Right cardiac atrium (tissue), 5 donors: ENCODE measurements at regions not wholly inside any gene's neighbourhood (a gene's known extent, or its start where the extent isn't known, plus 50 kb on each side); places are given as distances from the start of the nearest gene placed in this dataset.
"Not testable (repeated sequence)": the region's sequence is repeated elsewhere in the genome, so short reads cannot be mapped to it uniquely, and the experiment has no call there.

Experiments used
- ATAC-seq, 2 donors: fragments of 200-7000 bp; cut with Tn5 transposase; one replicate each; pipeline versions ENCODE4 v1.8.0 to v1.9.1; 2020; ENCODE audit warnings: moderate library complexity in 2 of 2, mild to moderate bottlenecking in 1 of 2
- DNase-seq, 3 donors: peaks; one replicate each; pipeline ENCODE4 v3.0.0-alpha.2; 2020
- H3K27ac ChIP-seq: one replicate; pipeline ENCODE4 v1.5.1; 2013; ENCODE audit warnings: mild to moderate bottlenecking, low read length, control low read depth, moderate library complexity
- H3K27me3 ChIP-seq: one replicate; pipeline ENCODE4 v1.6.1; 2013; ENCODE audit not compliant: control insufficient read depth, insufficient read depth
- H3K4me1 ChIP-seq: one replicate; pipeline ENCODE4 v1.6.1; 2013; ENCODE audit warnings: low read length; ENCODE audit not compliant: control insufficient read depth, insufficient read depth
- H3K4me3 ChIP-seq: one replicate; pipeline ENCODE4 v1.5.1; 2013; ENCODE audit warnings: low read length, control low read depth
- H3K9me3 ChIP-seq: one replicate; pipeline ENCODE4 v1.6.1; 2013; ENCODE audit warnings: low read length; ENCODE audit not compliant: control insufficient read depth
- WGBS: extraction: QIAGEN DNeasy Blood & Tissue Kit; methylation state at CpG from one replicate; pipeline ENCODE4 v1.1.7; 2013; 5-methylcytosine and 5-hydroxymethylcytosine counted together
- intact Hi-C, 4 donors: fragments of 100-400 bp; cut with DNase I; formaldehyde crosslinking; loops; one replicate each; pipeline versions ENCODE4 v1.11.0 to v1.14.0; 2022 to 2023
- donor health status: healthy with polysubstance abuse.
- donor health status: DM: no; HTN: yes; CAD: no.
- donor health status: DM: no; HTN: no; CAD: no.
- donor health status: DM: no; HTN: yes; CAD: no; lungs with severe emphysema.
- donor health status: DM: yes; HTN: yes; CAD: no.

GRCh38 chr6:134386482-134386881 lies 68.6 kb upstream of the SGK1 start:
- H3K9me3 ChIP-seq, DNase-seq, H3K27ac ChIP-seq, H3K27me3 ChIP-seq, H3K4me1 ChIP-seq, ATAC-seq, intact Hi-C loops, H3K4me3 ChIP-seq: not testable (repeated sequence)
- 75% methylated on average over 6 of the region's 6 CpGs for WGBS

- intact Hi-C loops: no loop called here
- no peaks in the 10 kb centered on the region for H3K4me1 ChIP-seq
- H3K27ac ChIP-seq: no peak overlapping the region
- WGBS: 70% methylated on average over 5 of the region's 5 CpGs
- H3K27me3 ChIP-seq: no peaks in the 10 kb centered on the region
- no peaks in the 10 kb centered on the region for H3K9me3 ChIP-seq
- no peak for DNase-seq
- H3K4me3 ChIP-seq: no peak overlapping the region
- no peak for ATAC-seq
These were observed 64.0 kb upstream of the SGK1 start for GRCh38 chr6:134381959-134382358.

- intact Hi-C loops: no loop called here
- H3K27me3 ChIP-seq: no peaks in the 10 kb centered on the region
- H3K27ac ChIP-seq: no peak overlapping the region
- H3K4me1 ChIP-seq: no peaks in the 10 kb centered on the region
- no peak overlapping the region for H3K4me3 ChIP-seq
- ATAC-seq: no peak
- H3K9me3 ChIP-seq: no peaks in the 10 kb centered on the region
- DNase-seq: no peak
- WGBS: 65% methylated on average over 1 of the region's 1 CpG
These were observed 61.7 kb upstream of the SGK1 start for GRCh38 chr6:134379599-134379998.

- DNase-seq (no peak), ATAC-seq (peak in 1 of 2 donors; percentile 73)
- Histone ChIP-seq H3K4me1 (no peaks in the 10 kb centered on the region), H3K9me3 (no peaks in the 10 kb centered on the region), H3K27me3 (no peaks in the 10 kb centered on the region), H3K27ac (no peak overlapping the region), H3K4me3 (no peak overlapping the region)
- 72% methylated on average over 5 of the region's 5 CpGs for WGBS
- intact Hi-C loops: no loop called here
These were observed 61.2 kb upstream of the SGK1 start for GRCh38 chr6:134379076-134379475.

- intact Hi-C loops: no loop called here
- Histone ChIP-seq H3K27ac (no peak overlapping the region), H3K27me3 (no peaks in the 10 kb centered on the region), H3K9me3 (no peaks in the 10 kb centered on the region), H3K4me3 (no peak overlapping the region), H3K4me1 (no peaks in the 10 kb centered on the region)
- no peak for ATAC-seq
- no peak for DNase-seq
- WGBS: 77% methylated on average over 1 of the region's 1 CpG
These were observed 60.5 kb upstream of the SGK1 start for GRCh38 chr6:134378426-134378825.

- intact Hi-C loops: no loop called here
- no peaks in the 10 kb centered on the region for H3K27me3 ChIP-seq
- ATAC-seq (no peak), DNase-seq (no peak)
- WGBS: 95% methylated on average over 3 of the region's 3 CpGs
- no peak overlapping the region for H3K27ac ChIP-seq
- no peaks in the 10 kb centered on the region for H3K4me1 ChIP-seq
- H3K9me3 ChIP-seq: no peaks in the 10 kb centered on the region
- H3K4me3 ChIP-seq: no peak overlapping the region
These were observed 58.9 kb upstream of the SGK1 start for GRCh38 chr6:134376785-134377184.

GRCh38 chr6:134375220-134375580 lies 57.3 kb upstream of the SGK1 start:
- DNase-seq (no peak), ATAC-seq (no peak)
- Histone ChIP-seq H3K4me3 (no peak overlapping the region), H3K27ac (no peak overlapping the region), H3K27me3 (no peaks in the 10 kb centered on the region), H3K4me1 (no peaks in the 10 kb centered on the region), H3K9me3 (no peaks in the 10 kb centered on the region)
- 90% methylated on average over 4 of the region's 4 CpGs for WGBS
- intact Hi-C loops: no loop called here

GRCh38 chr6:134374491-134375219 lies 56.7 kb upstream of the SGK1 start:
- peak in 1 of 3 donors; percentile 36 for DNase-seq
- H3K4me3 ChIP-seq: no peak overlapping the region
- intact Hi-C loops: no loop called here
- H3K4me1 ChIP-seq: no peaks in the 10 kb centered on the region
- 76% methylated on average over 4 of the region's 4 CpGs for WGBS
- no peak overlapping the region for H3K27ac ChIP-seq
- peak; percentile 52 to 84 for ATAC-seq
- no peaks in the 10 kb centered on the region for H3K27me3 ChIP-seq
- no peaks in the 10 kb centered on the region for H3K9me3 ChIP-seq

- intact Hi-C loops: no loop called here
- H3K27me3 ChIP-seq: no peaks in the 10 kb centered on the region
- DNase-seq (no peak), ATAC-seq (no peak)
- no peaks in the 10 kb centered on the region for H3K4me1 ChIP-seq
- WGBS: 69% methylated on average over 5 of the region's 5 CpGs
- no peak overlapping the region for H3K27ac ChIP-seq
- H3K9me3 ChIP-seq: no peaks in the 10 kb centered on the region
- no peak overlapping the region for H3K4me3 ChIP-seq
These were observed 56.1 kb upstream of the SGK1 start for GRCh38 chr6:134373993-134374392.

- H3K27ac ChIP-seq: no peak overlapping the region
- ATAC-seq: peak; percentile 82 to 91
- WGBS: 54% methylated on average over 5 of the region's 5 CpGs
- DNase-seq: peak in 2 of 3 donors; percentile 41 to 50
- intact Hi-C loops: no loop called here
- H3K9me3 ChIP-seq: no peaks in the 10 kb centered on the region
- H3K4me1 ChIP-seq: no peaks in the 10 kb centered on the region
- no peaks in the 10 kb centered on the region for H3K27me3 ChIP-seq
- H3K4me3 ChIP-seq: no peak overlapping the region
These were observed 55.5 kb upstream of the SGK1 start for GRCh38 chr6:134373282-134373922.

GRCh38 chr6:134372603-134373281 lies 54.8 kb upstream of the SGK1 start:
- Histone ChIP-seq H3K27ac (peak overlapping the region; percentile 17), H3K4me3 (no peak overlapping the region), H3K4me1 (no peaks in the 10 kb centered on the region), H3K27me3 (no peaks in the 10 kb centered on the region), H3K9me3 (no peaks in the 10 kb centered on the region)
- peak in 2 of 3 donors; percentile 41 to 65 for DNase-seq
- 77% methylated on average over 4 of the region's 4 CpGs for WGBS
- intact Hi-C loops: no loop called here
- ATAC-seq: peak; percentile 67 to 71
